Endothelial cell of umbilical vein (primary cell): ENCODE measurements at regions not wholly inside any gene's neighbourhood (a gene's known extent, or its start where the extent isn't known, plus 50 kb on each side); places are given as distances from the start of the nearest gene placed in this dataset.
"Not testable (repeated sequence)": the region's sequence is repeated elsewhere in the genome, so short reads cannot be mapped to it uniquely, and the experiment has no call there.

Experiments used
- CTCF ChIP-seq, 2 donors: IDR thresholded peaks; 1 replicate in 1 of 2; 2 replicates in 1 of 2; pipeline ENCODE4 v1.5.1; 2011; ENCODE audit warnings: low read length in 2 of 2, mild to moderate bottlenecking in 2 of 2, moderate library complexity in 2 of 2, control low read depth in 1 of 2, inconsistent platforms in 1 of 2, low read depth in 1 of 2; ENCODE audit not compliant: insufficient read depth in 1 of 2; ENCODE audit errors: extremely low read depth in 1 of 2
- EZH2 ChIP-seq: IDR thresholded peaks from 2 replicates; pipeline ENCODE4 v1.6.1; 2012; ENCODE audit warnings: borderline replicate concordance, low read depth, mild to moderate bottlenecking, moderate library complexity, low read length, inconsistent platforms; ENCODE audit not compliant: severe bottlenecking
- FOS ChIP-seq: IDR thresholded peaks from 2 replicates; pipeline ENCODE4 v1.6.1; 2011; ENCODE audit warnings: mild to moderate bottlenecking, low read length, moderate library complexity, borderline replicate concordance; ENCODE audit not compliant: insufficient read depth
- GATA2 ChIP-seq: IDR thresholded peaks from 2 replicates; pipeline ENCODE4 v1.7.0; 2011; ENCODE audit warnings: low read depth, mild to moderate bottlenecking, moderate library complexity, mixed read lengths, low read length; ENCODE audit not compliant: insufficient read length, insufficient read depth
- JUN ChIP-seq: IDR thresholded peaks from 2 replicates; pipeline ENCODE4 v1.6.1; 2011; ENCODE audit warnings: borderline replicate concordance, low read depth; ENCODE audit not compliant: insufficient read length, insufficient read depth
- MAX ChIP-seq: IDR thresholded peaks from 2 replicates; pipeline ENCODE4 v1.6.1; 2011; ENCODE audit not compliant: insufficient read depth, insufficient read length
- MYC ChIP-seq: IDR thresholded peaks from one replicate; pipeline ENCODE4 v1.6.1; 2011; ENCODE audit warnings: mild to moderate bottlenecking, low read depth, low read length
- POLR2A ChIP-seq: IDR thresholded peaks from 2 replicates; pipeline ENCODE4 v1.6.1; 2012; ENCODE audit warnings: low read depth, mild to moderate bottlenecking, control low read depth, low read length
- POLR2AphosphoS5 ChIP-seq: IDR thresholded peaks from 2 replicates; pipeline ENCODE4 v1.6.1; 2012; ENCODE audit warnings: low read depth, mild to moderate bottlenecking, control low read depth, low read length, moderate library complexity; ENCODE audit not compliant: insufficient read depth

GRCh38 chrX:102858826-102859549 lies 78.1 kb upstream of the RAB40AL start:
- not testable (repeated sequence) for TF ChIP-seq CTCF (IDR thresholded peaks at IDR 0.05; ENCODE audit: extremely low read depth in 1 of 2, insufficient read depth in 1 of 2, low read depth in 1 of 2, low read length in 2 of 2); POLR2AphosphoS5; POLR2A; EZH2; MAX; MYC; FOS; JUN
- TF ChIP-seq GATA2 = peak; percentile 64
